H9 (cell line): ENCODE measurements at regions not wholly inside any gene's neighbourhood (a gene's known extent, or its start where the extent isn't known, plus 50 kb on each side); places are given as distances from the start of the nearest gene placed in this dataset.

Source experiments
- DNase-seq: peaks from one replicate; pipeline ENCODE4 v3.0.0-alpha.2; 2017
- H2AFZ ChIP-seq: one replicate; pipeline ENCODE4 v1.6.1; 2013; ENCODE audit warnings: mild to moderate bottlenecking, low read length, control low read depth, moderate library complexity
- H2AK5ac ChIP-seq: 2 replicates; pipeline ENCODE4 v1.6.1; 2013; ENCODE audit warnings: low read length, control low read depth, mixed read lengths; ENCODE audit not compliant: insufficient read length
- H2BK120ac ChIP-seq: one replicate; pipeline ENCODE4 v1.6.1; 2013; ENCODE audit warnings: low read depth, mild to moderate bottlenecking, low read length, control low read depth, inconsistent platforms; ENCODE audit not compliant: poor library complexity, severe bottlenecking
- H2BK12ac ChIP-seq: 2 replicates; pipeline ENCODE4 v1.6.1; 2013; ENCODE audit warnings: low read length, control low read depth, mixed read lengths, low read depth; ENCODE audit not compliant: insufficient read length
- H2BK15ac ChIP-seq: 2 replicates; pipeline ENCODE4 v1.6.1; 2013; ENCODE audit warnings: low read depth, low read length, control low read depth
- H2BK20ac ChIP-seq: one replicate; pipeline ENCODE4 v1.6.1; 2013; ENCODE audit warnings: low read depth, mild to moderate bottlenecking, low read length, control low read depth, inconsistent platforms; ENCODE audit not compliant: poor library complexity, severe bottlenecking
- H2BK5ac ChIP-seq: 2 replicates; pipeline ENCODE4 v1.6.1; 2013; ENCODE audit warnings: low read length, control low read depth, mixed read lengths; ENCODE audit not compliant: insufficient read length
- H3K14ac ChIP-seq: 2 replicates; pipeline ENCODE4 v1.6.1; 2013; ENCODE audit warnings: low read length, control low read depth; ENCODE audit not compliant: insufficient read depth
- H3K18ac ChIP-seq: 2 replicates; pipeline ENCODE4 v1.6.1; 2013; ENCODE audit warnings: low read depth, mild to moderate bottlenecking, mixed read lengths, low read length, control low read depth; ENCODE audit not compliant: insufficient read length
- H3K23ac ChIP-seq: 2 replicates; pipeline ENCODE4 v1.6.1; 2013; ENCODE audit warnings: low read length, control low read depth, mixed read lengths, low read depth; ENCODE audit not compliant: insufficient read length
- H3K23me2 ChIP-seq: 2 replicates; pipeline ENCODE4 v1.6.1; 2013; ENCODE audit warnings: low read depth, mild to moderate bottlenecking, mixed read lengths, low read length, control low read depth; ENCODE audit not compliant: insufficient read length, poor library complexity, severe bottlenecking
- H3K27ac ChIP-seq: 2 replicates; pipeline ENCODE4 v1.5.1; 2013; ENCODE audit warnings: low read length, control low read depth, mixed read lengths, low read depth; ENCODE audit not compliant: insufficient read length
- H3K27me3 ChIP-seq: 2 replicates; pipeline ENCODE4 v1.6.1; 2013; ENCODE audit warnings: low read length, control low read depth, inconsistent platforms; ENCODE audit not compliant: insufficient read depth
- H3K4ac ChIP-seq: 2 replicates; pipeline ENCODE4 v1.6.1; 2013; ENCODE audit warnings: low read depth, mild to moderate bottlenecking, control low read depth, inconsistent platforms, low read length, moderate library complexity
- H3K4me1 ChIP-seq: 2 replicates; pipeline ENCODE4 v1.6.1; 2013; ENCODE audit warnings: low read length, control low read depth, inconsistent platforms; ENCODE audit not compliant: insufficient read depth
- H3K4me2 ChIP-seq: 2 replicates; pipeline ENCODE4 v1.6.1; 2013; ENCODE audit warnings: low read length, control low read depth, mixed read lengths; ENCODE audit not compliant: insufficient read length, insufficient read depth
- H3K56ac ChIP-seq: 2 replicates; pipeline ENCODE4 v1.6.1; 2013; ENCODE audit warnings: low read depth, mild to moderate bottlenecking, mixed read lengths, low read length, control low read depth; ENCODE audit not compliant: insufficient read length
- H3K79me1 ChIP-seq: 2 replicates; pipeline ENCODE4 v1.6.1; 2013; ENCODE audit warnings: low read depth, mild to moderate bottlenecking, moderate library complexity, low read length, control low read depth, inconsistent platforms; ENCODE audit not compliant: insufficient read depth, poor library complexity, severe bottlenecking
- H3K79me2 ChIP-seq: 2 replicates; pipeline ENCODE4 v1.6.1; 2013; ENCODE audit warnings: low read length, control low read depth, inconsistent platforms; ENCODE audit not compliant: insufficient read depth
- H3K9ac ChIP-seq: 2 replicates; pipeline ENCODE4 v1.6.1; 2013; ENCODE audit warnings: low read length, control low read depth, mixed read lengths; ENCODE audit not compliant: insufficient read length; ENCODE audit errors: extremely low read depth
- H3K9me3 ChIP-seq: one replicate; pipeline ENCODE4 v1.6.1; 2013; ENCODE audit warnings: low read depth, low read length, inconsistent platforms; ENCODE audit not compliant: control insufficient read depth
- H3T11ph ChIP-seq: one replicate; pipeline ENCODE4 v1.6.1; 2013; ENCODE audit warnings: mild to moderate bottlenecking, low read length, control low read depth, inconsistent platforms
- H4K20me1 ChIP-seq: one replicate; pipeline ENCODE4 v1.6.1; 2013; ENCODE audit not compliant: control insufficient read depth, insufficient read length, insufficient read depth
- H4K5ac ChIP-seq: 2 replicates; pipeline ENCODE4 v1.6.1; 2013; ENCODE audit warnings: low read depth, mild to moderate bottlenecking, mixed read lengths, low read length, control low read depth; ENCODE audit not compliant: insufficient read length
- H4K8ac ChIP-seq: replicated peaks from 2 replicates; pipeline ENCODE4 v1.6.1; 2013; ENCODE audit warnings: low read length, control low read depth, mixed read lengths, low read depth; ENCODE audit not compliant: insufficient read length
- H4K91ac ChIP-seq: 2 replicates; pipeline ENCODE4 v1.6.1; 2013; ENCODE audit warnings: low read depth, mild to moderate bottlenecking, moderate library complexity, mixed read lengths, low read length, control low read depth; ENCODE audit not compliant: insufficient read length
- H3K27ac Mint-ChIP-seq, 3 experiments: 2 replicates in 2 of 3; 3 replicates in 1 of 3; pipeline ENCODE4 v1.8.0; 2020 to 2021; ENCODE audit warnings: mixed read lengths in 3 of 3, mild to moderate bottlenecking in 1 of 3, moderate library complexity in 1 of 3
- H3K27me3 Mint-ChIP-seq: 2 replicates; pipeline ENCODE4 v1.8.0; 2021; ENCODE audit warnings: low read depth, mild to moderate bottlenecking, moderate library complexity, mixed read lengths
- H3K36me3 Mint-ChIP-seq, 3 experiments: 2 replicates in 2 of 3; 3 replicates in 1 of 3; pipeline ENCODE4 v1.8.0; 2020 to 2021; ENCODE audit warnings: low read depth in 3 of 3, mixed read lengths in 3 of 3; ENCODE audit not compliant: insufficient read depth in 1 of 3
- H3K4me1 Mint-ChIP-seq, 2 experiments: 2 replicates each; pipeline ENCODE4 v1.8.0; 2020; ENCODE audit warnings: mixed read lengths in 2 of 2
- H3K4me3 Mint-ChIP-seq, 2 experiments: 2 replicates in 1 of 2; 3 replicates in 1 of 2; pipeline ENCODE4 v1.8.0; 2020 to 2021; ENCODE audit warnings: mild to moderate bottlenecking in 2 of 2, mixed read lengths in 2 of 2, moderate library complexity in 1 of 2
- H3K9me3 Mint-ChIP-seq, 2 experiments: 2 replicates in 1 of 2; 3 replicates in 1 of 2; pipeline ENCODE4 v1.8.0; 2020; ENCODE audit warnings: mild to moderate bottlenecking in 2 of 2, mixed read lengths in 2 of 2, moderate library complexity in 1 of 2
- WGBS: extraction: QIAGEN DNeasy Blood & Tissue Kit; methylation state at CpG from one replicate; pipeline ENCODE4 v1.1.7; 2013; ENCODE audit warnings: missing lambda C conversion rate, low lambda C conversion rate, mixed read lengths; ENCODE audit not compliant: insufficient read length; ENCODE audit errors: extremely low coverage; 5-methylcytosine and 5-hydroxymethylcytosine counted together
- TF ChIP-seq, protein P1 (sequence below): fragments of 200-600 bp; sonication (generic); conservative IDR thresholded peaks from 3 replicates; pipeline ENCODE4 v1.8.0; 2021; ENCODE audit warnings: antibody characterized with exemption, mild to moderate bottlenecking

DNA sequence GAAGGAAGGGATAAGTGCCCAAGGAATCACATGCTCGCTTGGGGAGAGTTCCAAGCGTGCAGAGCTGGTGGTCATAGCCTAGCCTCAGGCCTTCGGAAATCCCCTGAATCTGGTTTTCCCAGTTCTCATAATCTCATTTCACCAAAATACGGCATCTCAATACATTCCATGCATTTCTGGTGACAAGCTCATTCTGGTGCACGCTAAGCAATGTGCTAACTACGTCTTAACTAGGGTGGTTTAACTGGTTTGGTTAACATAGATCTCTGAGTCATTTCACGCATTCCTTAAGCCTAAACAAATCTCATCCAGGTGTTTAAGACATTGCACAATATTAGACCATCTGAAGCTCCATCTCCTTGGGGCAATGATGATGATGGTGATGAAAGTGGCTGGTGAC is 72.9 kb upstream of the STEAP1B start:
- Histone ChIP-seq H2BK15ac (no peak overlapping the region), H4K91ac (no peak overlapping the region), H3K14ac (no peak overlapping the region), H3K23me2 (no peaks in the 10 kb centered on the region), H2BK5ac (no peak overlapping the region), H2AFZ (no peak overlapping the region), H3K4ac (no peak overlapping the region), H3K27ac (no peak overlapping the region), H2BK120ac (no peak overlapping the region), H4K8ac (no peak overlapping the region), H2BK12ac (no peak overlapping the region), H3K9ac (no peak overlapping the region), H3K4me1 (no peaks in the 10 kb centered on the region), H3K18ac (no peak overlapping the region), H3K56ac (no peak overlapping the region), H3K9me3 (no peaks in the 10 kb centered on the region), H3K4me2 (no peak overlapping the region), H3K27me3 (no peaks in the 10 kb centered on the region), H4K20me1 (no peaks in the 10 kb centered on the region), H3K79me1 (no peaks in the 10 kb centered on the region), H2BK20ac (no peak overlapping the region), H3K23ac (no peak overlapping the region), H3T11ph (no peak overlapping the region), H3K79me2 (no peaks in the 10 kb centered on the region), H2AK5ac (no peak overlapping the region), H4K5ac (no peak overlapping the region)
- Mint-ChIP-seq H3K27ac (no peak overlapping the region), H3K4me3 (no peak overlapping the region), H3K4me1 (peaks cover 0 to 2% of the 10 kb centered on the region in 2 experiments; a peak in 1 of 4 replicates), H3K9me3 (no peaks in the 10 kb centered on the region), H3K36me3 (no peaks in the 10 kb centered on the region), H3K27me3 (no peaks in the 10 kb centered on the region)
- TF ChIP-seq, protein P1, sequence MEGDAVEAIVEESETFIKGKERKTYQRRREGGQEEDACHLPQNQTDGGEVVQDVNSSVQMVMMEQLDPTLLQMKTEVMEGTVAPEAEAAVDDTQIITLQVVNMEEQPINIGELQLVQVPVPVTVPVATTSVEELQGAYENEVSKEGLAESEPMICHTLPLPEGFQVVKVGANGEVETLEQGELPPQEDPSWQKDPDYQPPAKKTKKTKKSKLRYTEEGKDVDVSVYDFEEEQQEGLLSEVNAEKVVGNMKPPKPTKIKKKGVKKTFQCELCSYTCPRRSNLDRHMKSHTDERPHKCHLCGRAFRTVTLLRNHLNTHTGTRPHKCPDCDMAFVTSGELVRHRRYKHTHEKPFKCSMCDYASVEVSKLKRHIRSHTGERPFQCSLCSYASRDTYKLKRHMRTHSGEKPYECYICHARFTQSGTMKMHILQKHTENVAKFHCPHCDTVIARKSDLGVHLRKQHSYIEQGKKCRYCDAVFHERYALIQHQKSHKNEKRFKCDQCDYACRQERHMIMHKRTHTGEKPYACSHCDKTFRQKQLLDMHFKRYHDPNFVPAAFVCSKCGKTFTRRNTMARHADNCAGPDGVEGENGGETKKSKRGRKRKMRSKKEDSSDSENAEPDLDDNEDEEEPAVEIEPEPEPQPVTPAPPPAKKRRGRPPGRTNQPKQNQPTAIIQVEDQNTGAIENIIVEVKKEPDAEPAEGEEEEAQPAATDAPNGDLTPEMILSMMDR: no peak
- no peak for DNase-seq
- no CpG with 5 or more reads among the region's 7 CpGs for WGBS
